Body of pancreas (tissue), 4 donors: ENCODE measurements at regions not wholly inside any gene's neighbourhood (a gene's known extent, or its start where the extent isn't known, plus 50 kb on each side); places are given as distances from the start of the nearest gene placed in this dataset.

Experiments
- ATAC-seq: fragments of 150-250 bp; one replicate; pipeline ENCODE4 v1.9.1; 2016
- DNase-seq, 4 donors: peaks; one replicate each; pipeline ENCODE4 v3.0.0-alpha.2; 2019
- H3K27ac ChIP-seq, 4 donors: fragments of 200-600 bp; sonication (generic); 1 replicate in 3 of 4; 2 replicates in 1 of 4; pipeline versions ENCODE4 v1.5.1 to v1.6.1; 2016 to 2019; ENCODE audit warnings: mild to moderate bottlenecking in 1 of 4, mixed read lengths in 1 of 4, moderate library complexity in 1 of 4
- H3K27me3 ChIP-seq, 2 donors: fragments of 200-600 bp; sonication (generic); one replicate each; pipeline ENCODE4 v1.6.0; 2016; ENCODE audit warnings: mild to moderate bottlenecking in 1 of 2
- H3K36me3 ChIP-seq, 2 donors: fragments of 200-600 bp; sonication (generic); replicated peaks in 1 of 2; 2 replicates each; pipeline ENCODE4 v1.5.1; 2016; ENCODE audit warnings: low read depth in 2 of 2; ENCODE audit not compliant: insufficient read depth in 1 of 2
- H3K4me1 ChIP-seq: fragments of 200-600 bp; sonication (generic); one replicate; pipeline ENCODE4 v1.6.0; 2016
- H3K4me3 ChIP-seq, 2 donors: fragments of 200-600 bp; sonication (generic); 1 replicate in 1 of 2; 2 replicates in 1 of 2; pipeline ENCODE4 v1.5.1; 2016 to 2019
- H3K9me3 ChIP-seq, 3 donors: fragments of 200-600 bp; sonication (generic); 1 replicate in 2 of 3; 2 replicates in 1 of 3; pipeline ENCODE4 v1.5.1; 2016
- CTCF ChIP-seq, 7 experiments: fragments of 450-650 bp in 4 of 7; fragments of 200-600 bp in 3 of 7; sonication (generic) in 3 of 7; IDR thresholded peaks; one replicate each; pipeline ENCODE4 v1.5.1; 2016 to 2019; ENCODE audit warnings: antibody characterized with exemption in 7 of 7
- POLR2A ChIP-seq, 3 donors: fragments of 450-650 bp; IDR thresholded peaks; one replicate each; pipeline ENCODE4 v1.6.1; 2016; ENCODE audit warnings: antibody characterized with exemption in 3 of 3, mild to moderate bottlenecking in 2 of 3
- WGBS, 2 donors: methylation state at CpG; one replicate each; pipeline ENCODE4 v1.1.5; 2017; 5-methylcytosine and 5-hydroxymethylcytosine counted together
- intact Hi-C: fragments of 100-400 bp; cut with DNase I; formaldehyde crosslinking; loops from one replicate; pipeline ENCODE4 v1.15.1; 2023

- ATAC-seq (no peak), DNase-seq (no peak)
- WGBS, 2 donors, result 10% methylated on average over 1 of the region's 1 CpG
- Histone ChIP-seq H3K9me3 (no peaks in the 10 kb centered on the region), H3K27me3 (no peaks in the 10 kb centered on the region), H3K4me1 (no peaks in the 10 kb centered on the region), H3K4me3 (no peak overlapping the region), H3K27ac (no peak overlapping the region), H3K36me3 (no peaks in the 10 kb centered on the region)
- no peak for TF ChIP-seq POLR2A (IDR thresholded peaks at IDR 0.05)
- TF ChIP-seq CTCF (IDR thresholded peaks at IDR 0.05), result no peak
- intact Hi-C loops, result no loop called here
Measured at GRCh38 chr7:96416599-96416998, 94.7 kb upstream of the SLC25A13 start.

- no peak overlapping the region for H3K4me3 ChIP-seq
- no peaks in the 10 kb centered on the region for H3K4me1 ChIP-seq
- DNase-seq (no peak), ATAC-seq (no peak)
- no peaks in the 10 kb centered on the region for H3K27me3 ChIP-seq
- TF ChIP-seq CTCF (IDR thresholded peaks at IDR 0.05) (no peak), POLR2A (IDR thresholded peaks at IDR 0.05) (no peak)
- no peaks in the 10 kb centered on the region for H3K9me3 ChIP-seq
- 69 to 77% methylated on average over 3 of the region's 3 CpGs for WGBS, 2 donors
- no peaks in the 10 kb centered on the region for H3K36me3 ChIP-seq
- intact Hi-C loops, result no loop called here
- H3K27ac ChIP-seq, result no peak overlapping the region
Measured at GRCh38 chr7:96416116-96416515, 94.2 kb upstream of the SLC25A13 start.

- ATAC-seq (no peak), DNase-seq (peak in 1 of 4 donors; percentile 7)
- Histone ChIP-seq H3K4me3 (no peak overlapping the region), H3K27ac (no peak overlapping the region), H3K9me3 (no peaks in the 10 kb centered on the region), H3K4me1 (no peaks in the 10 kb centered on the region), H3K36me3 (no peaks in the 10 kb centered on the region), H3K27me3 (no peaks in the 10 kb centered on the region)
- WGBS, 2 donors, result 55 to 68% methylated on average over 3 of the region's 3 CpGs
- intact Hi-C loops, result no loop called here
- no peak for TF ChIP-seq CTCF (IDR thresholded peaks at IDR 0.05)
- TF ChIP-seq POLR2A (IDR thresholded peaks at IDR 0.05), result no peak
Measured at GRCh38 chr7:96415293-96415940, 93.5 kb upstream of the SLC25A13 start.

GRCh38 chr7:96414931-96415292 lies 93.0 kb upstream of the SLC25A13 start:
- no peaks in the 10 kb centered on the region for H3K9me3 ChIP-seq
- 20 to 30% methylated on average over 3 of the region's 3 CpGs for WGBS, 2 donors
- H3K4me3 ChIP-seq, result no peak overlapping the region
- no peaks in the 10 kb centered on the region for H3K36me3 ChIP-seq
- H3K27ac ChIP-seq, result no peak overlapping the region
- ATAC-seq (peak; percentile 30), DNase-seq (peak; percentile 24 to 54 (median 46))
- TF ChIP-seq POLR2A (IDR thresholded peaks at IDR 0.05) (no peak), CTCF (IDR thresholded peaks at IDR 0.05) (peak; percentile 25 to 68 (median 53))
- no peaks in the 10 kb centered on the region for H3K27me3 ChIP-seq
- intact Hi-C loops, result no loop called here
- H3K4me1 ChIP-seq, result no peaks in the 10 kb centered on the region

GRCh38 chr7:96410126-96410839 lies 88.4 kb upstream of the SLC25A13 start:
- Histone ChIP-seq H3K27ac (no peak overlapping the region), H3K36me3 (no peaks in the 10 kb centered on the region), H3K4me1 (no peaks in the 10 kb centered on the region), H3K27me3 (no peaks in the 10 kb centered on the region), H3K4me3 (no peak overlapping the region), H3K9me3 (no peaks in the 10 kb centered on the region)
- ATAC-seq, result no peak
- 39 to 49% methylated on average over 6 of the region's 6 CpGs for WGBS, 2 donors
- intact Hi-C loops, result no loop called here
- DNase-seq, result no peak
- no peak for TF ChIP-seq CTCF (IDR thresholded peaks at IDR 0.05)
- TF ChIP-seq POLR2A (IDR thresholded peaks at IDR 0.05), result no peak
